Thyroid gland (tissue), 4 donors: ENCODE measurements at regions not wholly inside any gene's neighbourhood (a gene's known extent, or its start where the extent isn't known, plus 50 kb on each side); places are given as distances from the start of the nearest gene placed in this dataset.
A peak's percentile ranks its signal among the peaks of the same experiment; 100 is the strongest.
"Not testable (repeated sequence)": the region's sequence is repeated elsewhere in the genome, so short reads cannot be mapped to it uniquely, and the experiment has no call there.

ENCODE experiments used
- DNase-seq, 2 donors: peaks; one replicate each; pipeline ENCODE4 v3.0.0-alpha.2; 2019
- H3K27ac ChIP-seq, 3 donors: fragments of 200-600 bp; sonication (generic); 1 replicate in 2 of 3; 2 replicates in 1 of 3; pipeline ENCODE4 v1.5.1; 2016 to 2019; ENCODE audit warnings: mild to moderate bottlenecking in 1 of 3, moderate library complexity in 1 of 3
- H3K27me3 ChIP-seq: fragments of 200-600 bp; sonication (generic); one replicate; pipeline ENCODE4 v1.5.1; 2019
- H3K36me3 ChIP-seq, 2 donors: fragments of 200-600 bp; sonication (generic); one replicate each; pipeline ENCODE4 v1.5.1; 2016 to 2019
- H3K4me1 ChIP-seq, 2 donors: fragments of 200-600 bp; sonication (generic); one replicate each; pipeline ENCODE4 v1.5.1; 2017 to 2019
- H3K4me3 ChIP-seq, 3 donors: fragments of 200-600 bp; sonication (generic); replicated peaks in 1 of 3; 1 replicate in 2 of 3; 2 replicates in 1 of 3; pipeline ENCODE4 v1.5.1; 2016; ENCODE audit warnings: mild to moderate bottlenecking in 1 of 3
- H3K9me3 ChIP-seq: fragments of 200-600 bp; sonication (generic); one replicate; pipeline ENCODE4 v1.5.1; 2017
- CTCF ChIP-seq, 6 experiments: fragments of 200-600 bp in 3 of 6; fragments of 450-650 bp in 3 of 6; sonication (generic) in 3 of 6; IDR thresholded peaks; one replicate each; pipeline ENCODE4 v1.5.1; 2016 to 2019; ENCODE audit warnings: antibody characterized with exemption in 6 of 6, mild to moderate bottlenecking in 2 of 6, inconsistent platforms in 1 of 6, moderate library complexity in 1 of 6
- POLR2A ChIP-seq, 2 donors: fragments of 450-650 bp; IDR thresholded peaks; one replicate each; pipeline ENCODE4 v1.6.1; 2017; ENCODE audit warnings: antibody characterized with exemption in 2 of 2, mild to moderate bottlenecking in 2 of 2, moderate library complexity in 1 of 2
- WGBS, 2 donors: methylation state at CpG; one replicate each; pipeline ENCODE4 v1.1.5; 2017; 5-methylcytosine and 5-hydroxymethylcytosine counted together
- intact Hi-C: fragments of 100-400 bp; cut with DNase I; formaldehyde crosslinking; loops from one replicate; pipeline ENCODE4 v1.15.1; 2023

GRCh38 chr7:101679653-101680173 is 50.6 kb upstream of the MYL10 start:
- H3K4me3 ChIP-seq, DNase-seq, intact Hi-C loops, H3K27me3 ChIP-seq, H3K27ac ChIP-seq, H3K9me3 ChIP-seq, H3K36me3 ChIP-seq: not testable (repeated sequence)
- WGBS, 2 donors = 93% methylated on average over 10 of the region's 10 CpGs
- peaks cover 0 to 11% of the 10 kb centered on the region in 2 donors for H3K4me1 ChIP-seq

- WGBS, 2 donors = 82 to 87% methylated on average over 22 of the region's 22 CpGs
- intact Hi-C loops = no loop called here
Measured at GRCh38 chr7:101680406-101681145, 51.5 kb upstream of the MYL10 start.

GRCh38 chr7:101681170-101682007 is 52.3 kb upstream of the MYL10 start:
- TF ChIP-seq CTCF (IDR thresholded peaks at IDR 0.05) (no peak), POLR2A (IDR thresholded peaks at IDR 0.05) (no peak)
- intact Hi-C loops = no loop called here
- no peak overlapping the region for H3K27ac ChIP-seq
- no peaks in the 10 kb centered on the region for H3K9me3 ChIP-seq
- H3K4me1 ChIP-seq = peaks cover 0 to 11% of the 10 kb centered on the region in 2 donors
- 12 to 19% methylated on average over 14 of the region's 14 CpGs for WGBS, 2 donors
- DNase-seq = peak; percentile 69 to 70
- H3K27me3 ChIP-seq = no peaks in the 10 kb centered on the region
- H3K4me3 ChIP-seq = no peak overlapping the region
- no peaks in the 10 kb centered on the region for H3K36me3 ChIP-seq

More at GRCh38 chr7:101680406-101681145, 51.5 kb upstream of the MYL10 start:
- no peak for TF ChIP-seq POLR2A (IDR thresholded peaks at IDR 0.05)
- Histone ChIP-seq H3K4me1 (peaks cover 0 to 11% of the 10 kb centered on the region in 2 donors), H3K27me3 (no peaks in the 10 kb centered on the region), H3K4me3 (no peak overlapping the region), H3K9me3 (no peaks in the 10 kb centered on the region), H3K36me3 (no peaks in the 10 kb centered on the region), H3K27ac (no peak overlapping the region)
- DNase-seq = no peak

- Histone ChIP-seq H3K27ac (no peak overlapping the region), H3K27me3 (no peaks in the 10 kb centered on the region), H3K4me1 (peaks cover 0 to 29% of the 10 kb centered on the region in 2 donors), H3K36me3 (no peaks in the 10 kb centered on the region), H3K9me3 (no peaks in the 10 kb centered on the region), H3K4me3 (no peak overlapping the region)
- intact Hi-C loops = loop anchor here (5.0 kb wide), 2 partner anchors 143 to 552 kb away; no protein-coding TSS in a partner anchor
- DNase-seq = no peak
- no peak for TF ChIP-seq CTCF (IDR thresholded peaks at IDR 0.05)
- 72 to 82% methylated on average over 4 to 5 of the region's 5 CpGs for WGBS, 2 donors
Measured at GRCh38 chr7:101684983-101685330, 55.9 kb upstream of the MYL10 start.

GRCh38 chr7:101686030-101686429 is 56.9 kb upstream of the MYL10 start:
- TF ChIP-seq POLR2A (IDR thresholded peaks at IDR 0.05) (no peak), CTCF (IDR thresholded peaks at IDR 0.05) (no peak)
- Histone ChIP-seq H3K27ac (no peak overlapping the region), H3K36me3 (no peaks in the 10 kb centered on the region), H3K27me3 (no peaks in the 10 kb centered on the region), H3K4me3 (no peak overlapping the region), H3K9me3 (no peaks in the 10 kb centered on the region), H3K4me1 (peaks cover 0 to 29% of the 10 kb centered on the region in 2 donors)
- intact Hi-C loops = loop anchor here (5.0 kb wide), 2 partner anchors 144 to 551 kb away; no protein-coding TSS in a partner anchor
- no peak for DNase-seq
- WGBS, 2 donors = 85% methylated on average over 9 of the region's 9 CpGs
